NCI-H526 treated with DMSO at 0.1 percent for 48 hours (cell line): ENCODE measurements at regions not wholly inside any gene's neighbourhood (a gene's known extent, or its start where the extent isn't known, plus 50 kb on each side); places are given as distances from the start of the nearest gene placed in this dataset.

Experiments used
- DNase-seq: peaks from one replicate; lab custom pipeline; 2025; lab: John Stamatoyannopoulos, UW

DNA sequence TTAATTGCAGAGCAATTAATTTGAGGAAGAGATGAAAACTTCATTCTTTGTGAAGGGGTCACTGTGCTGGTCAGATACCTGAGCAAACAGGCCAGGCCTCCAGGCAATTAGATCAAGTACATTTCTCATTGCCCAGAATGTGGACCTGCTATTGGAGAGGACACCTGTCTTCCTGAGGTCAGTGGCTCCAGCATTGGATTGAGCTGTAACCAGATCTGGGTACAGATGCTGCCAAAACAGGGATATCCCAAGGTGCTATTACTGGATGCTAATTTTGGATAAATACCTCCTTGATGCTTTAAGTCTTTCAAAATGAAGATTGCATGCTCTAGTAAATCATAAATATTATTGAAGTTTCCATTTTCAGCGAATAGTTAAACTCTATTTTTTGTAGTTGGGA, 131.5 kb downstream of the FAM161A start:
- DNase-seq, result no peak

DNA sequence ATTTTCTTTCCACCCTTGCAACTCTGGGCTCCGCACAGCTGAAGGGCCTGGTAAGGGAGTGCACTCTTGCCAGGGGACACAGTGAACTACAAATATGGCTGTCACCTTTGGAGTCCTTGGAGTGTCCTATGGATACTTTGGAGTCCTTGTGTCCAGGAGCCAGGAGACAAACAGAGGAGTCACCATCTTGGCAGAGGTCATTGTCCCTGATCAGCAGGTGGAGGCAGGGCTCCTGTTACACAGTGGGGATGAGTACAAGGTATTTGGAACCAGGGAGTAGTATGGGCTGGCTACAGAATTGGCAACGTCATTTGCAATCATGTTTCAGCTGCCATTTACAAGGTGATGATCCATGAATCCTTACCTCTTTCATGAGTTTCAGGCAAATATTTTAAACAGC, 132.5 kb downstream of the FAM161A start:
- no peak for DNase-seq

DNA sequence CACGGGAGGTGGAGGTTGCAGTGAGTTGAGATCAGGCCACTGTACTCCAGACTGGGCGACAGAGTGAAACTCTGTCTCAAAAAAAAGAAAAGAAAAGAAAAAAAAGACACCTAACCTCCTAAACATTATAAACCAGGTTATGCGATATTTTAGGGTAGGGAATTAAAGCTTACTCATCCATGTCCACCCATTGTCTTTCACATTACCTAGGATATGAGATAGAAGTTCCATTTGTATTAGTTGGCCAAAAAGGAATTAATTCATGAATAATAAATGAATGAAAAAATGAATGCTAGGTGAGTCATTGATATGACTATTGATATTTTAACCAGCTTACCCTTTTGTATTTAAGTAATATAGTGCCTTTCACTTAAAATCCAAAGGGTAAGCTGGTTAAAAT, 132.9 kb downstream of the FAM161A start:
- DNase-seq, result no peak

DNA sequence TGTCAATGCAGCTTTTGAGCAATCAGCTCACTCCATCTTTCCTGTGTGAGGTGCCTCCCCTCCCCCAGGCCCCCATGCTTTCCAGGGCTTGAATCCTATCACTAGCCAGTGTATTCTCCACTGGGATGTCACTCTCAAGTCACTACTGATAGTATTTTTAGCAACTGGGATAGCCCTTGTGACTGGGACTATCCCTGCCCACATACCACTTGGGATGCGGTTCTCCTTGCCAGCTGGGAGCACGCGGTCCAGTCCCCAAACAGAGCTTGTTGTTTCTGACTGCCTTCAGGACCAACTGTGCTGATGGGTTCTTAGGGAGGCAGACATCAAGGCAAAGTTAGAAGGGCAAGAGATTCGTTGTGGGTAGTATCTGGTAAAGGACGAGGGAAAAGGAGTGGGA, 134.9 kb downstream of the FAM161A start:
- no peak for DNase-seq

DNA sequence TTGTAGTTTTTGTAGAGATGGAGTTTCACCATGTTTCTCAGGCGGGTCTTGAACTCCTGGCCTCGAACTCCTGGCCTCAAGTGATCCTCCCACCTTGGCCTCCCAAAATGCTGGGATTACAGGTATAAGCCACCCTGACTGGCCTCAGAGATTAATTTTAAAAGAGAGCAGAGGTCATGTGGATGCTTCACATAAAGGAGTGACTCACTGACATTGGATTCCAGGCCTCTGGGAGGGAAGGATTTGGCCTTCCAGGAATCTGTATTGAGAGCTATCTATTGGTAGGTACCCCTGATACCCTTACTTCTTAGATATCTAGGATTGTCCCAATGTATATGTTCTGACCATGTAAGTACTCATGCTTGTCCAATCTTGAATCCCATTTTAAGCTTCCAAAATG, 138.4 kb downstream of the FAM161A start:
- no peak for DNase-seq

DNA sequence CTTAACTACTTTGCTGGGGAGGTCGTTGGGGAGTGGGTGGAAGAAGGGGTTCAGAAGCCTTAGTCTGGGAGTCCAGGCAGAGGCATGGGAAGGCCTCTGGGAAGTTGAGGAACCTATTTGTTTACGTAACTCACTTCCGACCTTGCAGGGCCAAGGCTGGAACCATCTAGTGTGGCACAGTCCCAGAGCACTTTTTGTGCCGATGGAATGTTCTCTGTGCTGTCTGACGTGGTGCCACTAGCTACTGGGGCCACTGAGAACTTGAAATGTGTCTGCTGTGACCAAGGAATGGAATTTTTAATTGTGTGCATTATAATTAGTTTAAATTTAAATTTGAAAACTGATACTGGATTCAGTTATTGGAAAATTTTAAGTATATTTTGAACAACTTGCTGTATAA, 139.7 kb downstream of the FAM161A start:
- no peak for DNase-seq

DNA sequence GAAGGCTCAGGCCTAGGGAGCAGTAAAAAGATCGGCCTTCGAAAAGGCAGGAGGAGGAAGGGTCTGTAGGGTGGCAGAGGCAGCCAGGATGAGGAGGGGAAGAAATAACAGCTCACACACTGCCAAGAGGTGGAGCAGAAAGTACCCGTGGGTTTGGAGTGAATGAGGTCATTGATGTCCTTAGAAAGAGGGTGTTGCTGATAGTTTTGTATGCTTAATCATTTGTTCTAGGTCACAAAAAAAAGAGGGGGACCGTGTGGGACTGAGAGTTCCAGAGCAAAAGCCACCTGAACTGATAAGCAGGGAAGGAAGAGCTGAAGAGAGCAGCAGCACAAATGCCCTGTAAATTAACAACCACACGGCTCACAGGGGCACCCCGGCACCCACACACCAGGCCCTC, 140.4 kb downstream of the FAM161A start:
- DNase-seq, result no peak

DNA sequence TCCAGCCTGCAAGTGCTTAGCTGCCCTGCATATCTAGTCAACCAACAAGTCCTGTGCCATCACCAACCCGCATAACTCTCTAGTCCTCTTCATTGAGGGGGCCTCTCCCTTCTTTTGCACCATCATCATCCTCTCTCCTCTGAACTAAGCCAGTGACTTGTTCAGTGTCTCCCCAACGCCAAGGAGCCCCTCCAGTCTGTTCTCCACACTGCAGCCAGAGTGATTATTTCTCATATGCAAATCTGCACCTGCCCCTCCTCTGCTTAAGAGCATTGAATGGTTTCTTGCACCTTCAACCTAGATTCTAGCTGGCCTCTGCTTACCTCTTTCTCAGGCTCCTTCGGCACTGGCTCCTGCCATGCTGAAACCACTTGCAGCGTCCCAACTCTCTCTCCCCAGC, 141.8 kb downstream of the FAM161A start:
- no peak for DNase-seq

DNA sequence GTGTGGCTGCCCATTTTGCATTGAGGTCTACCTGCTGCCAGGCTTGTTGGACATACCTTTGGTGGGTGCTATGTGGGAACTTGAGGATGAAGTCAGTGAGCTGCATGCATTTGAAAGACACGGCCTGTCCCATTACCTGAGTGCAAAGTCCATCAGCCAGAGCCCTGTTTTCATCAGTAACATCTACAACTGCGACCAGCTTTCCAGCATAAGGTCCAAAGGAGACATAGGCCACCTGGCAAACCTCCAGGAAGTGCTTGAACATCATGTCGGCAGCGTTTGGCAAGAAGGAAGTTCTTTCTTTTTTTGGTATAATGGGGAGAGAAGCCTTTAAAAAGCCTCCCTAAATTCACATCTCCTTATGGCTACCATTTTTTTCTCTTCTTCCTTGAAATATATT, 143.1 kb downstream of the FAM161A start:
- DNase-seq, result no peak

DNA sequence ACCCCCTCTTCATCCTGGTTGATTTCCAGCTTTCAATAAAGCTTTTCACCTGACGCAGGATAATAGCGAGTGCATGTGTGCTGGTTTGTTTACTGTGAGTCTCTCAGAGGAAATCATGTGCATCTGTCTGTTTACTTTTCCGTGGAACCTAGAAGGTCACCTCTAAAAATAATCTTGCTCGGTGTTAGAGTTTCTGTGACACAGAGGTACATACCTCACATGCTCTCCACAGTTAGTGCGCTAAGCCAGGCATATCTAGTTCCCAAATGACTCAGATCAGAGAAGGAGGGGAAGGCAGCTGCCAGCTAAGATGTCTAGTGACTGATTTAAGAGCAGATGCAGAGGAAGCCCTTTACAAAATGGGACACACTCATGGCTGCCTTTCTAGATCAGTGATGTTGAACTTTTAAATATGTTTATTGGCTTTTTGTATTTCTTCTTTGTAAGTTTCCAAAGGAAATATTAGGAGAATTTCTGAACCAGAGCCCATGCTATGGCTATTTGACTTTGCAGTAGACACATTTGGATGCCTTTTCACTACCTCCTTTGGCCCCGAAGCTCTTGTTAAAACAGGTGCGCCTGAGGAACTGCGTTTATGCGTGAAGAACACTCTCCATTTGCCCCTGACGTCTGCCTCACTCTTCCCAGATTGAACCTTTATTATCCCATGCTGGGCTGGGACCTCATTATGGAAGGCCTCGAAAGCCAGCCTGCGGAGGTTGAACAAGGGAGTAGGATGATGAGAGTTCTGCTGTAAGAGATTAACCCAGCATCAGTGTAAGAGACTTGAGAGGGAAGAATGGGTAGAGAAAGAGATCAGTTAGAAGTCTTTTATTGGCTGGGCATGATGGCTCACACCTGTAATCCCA, 145.6 kb downstream of the FAM161A start:
- DNase-seq, result peak; percentile 30

DNA sequence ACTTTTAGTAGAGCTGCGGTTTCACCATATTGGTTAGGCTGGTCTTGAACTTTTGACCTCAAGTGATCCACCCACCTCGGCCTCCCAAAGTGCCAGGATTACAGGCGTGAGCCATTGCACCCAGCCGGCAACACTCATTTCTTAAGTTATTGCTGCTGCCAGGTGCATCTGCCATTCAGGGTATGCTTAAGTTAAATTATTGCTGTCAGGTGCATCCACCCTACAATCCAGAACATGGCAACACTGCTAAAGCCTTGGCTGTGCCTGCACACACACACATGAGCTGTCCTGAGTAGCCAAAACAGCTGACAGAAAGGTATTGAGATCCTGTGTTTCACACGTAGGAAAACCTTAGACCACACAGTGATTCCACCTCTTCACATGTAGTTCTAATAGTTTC, 148.2 kb downstream of the FAM161A start:
- DNase-seq, result no peak

DNA sequence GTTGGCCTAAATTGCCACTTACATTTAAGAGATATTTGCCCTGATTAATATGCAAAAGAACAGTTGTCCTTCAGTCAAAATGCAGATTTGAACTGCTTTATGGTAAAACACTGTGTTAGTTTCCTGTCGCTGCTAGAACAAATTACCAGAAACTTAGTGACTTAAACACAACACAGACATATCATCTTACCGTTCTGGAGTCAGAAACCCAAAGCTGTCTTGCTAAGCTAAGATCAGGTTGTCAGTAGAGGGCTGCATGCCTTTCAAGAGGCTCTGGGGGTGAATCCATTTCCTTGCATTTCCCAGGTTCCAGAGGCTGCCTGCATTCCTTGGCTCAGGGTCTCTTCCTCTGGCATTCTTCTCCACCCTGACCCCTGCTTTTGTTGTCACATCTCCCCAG, 149.5 kb downstream of the FAM161A start:
- DNase-seq, result no peak

DNA sequence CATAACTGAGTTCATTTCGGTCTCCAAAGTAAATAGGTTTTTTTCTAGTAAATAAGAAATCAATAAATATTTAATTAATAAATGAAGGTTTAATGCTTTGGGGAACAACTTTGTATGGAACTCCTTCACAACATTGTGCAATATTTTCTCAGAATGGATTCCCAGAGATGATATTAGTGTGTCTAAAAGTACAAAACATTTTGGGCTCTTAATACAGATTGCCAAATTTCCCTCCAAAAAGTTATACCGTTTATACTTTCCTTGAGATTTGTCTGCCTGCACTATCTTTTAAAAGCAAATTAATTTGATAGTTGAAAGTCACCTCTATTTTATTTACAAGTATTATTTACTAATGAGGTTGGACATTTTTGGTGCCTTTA, 151.8 kb downstream of the FAM161A start:
- no peak for DNase-seq

DNA sequence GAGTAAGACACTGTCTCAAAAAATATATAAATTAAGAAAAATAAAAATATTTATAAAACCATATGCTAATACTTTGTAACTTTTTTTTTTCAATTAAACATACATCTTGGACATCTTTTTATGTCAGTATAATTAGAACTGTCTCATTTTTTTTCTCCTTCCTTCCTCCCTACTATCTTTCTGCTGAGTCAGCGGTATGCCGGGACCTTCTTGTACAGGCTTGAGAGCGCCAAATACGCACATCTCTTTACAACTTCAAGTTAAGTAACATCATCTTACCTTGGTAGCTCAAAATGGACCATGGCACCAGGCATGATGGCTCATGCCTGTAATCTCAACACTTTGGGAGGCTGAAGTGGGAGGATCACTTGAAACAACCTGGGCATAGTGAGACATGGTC, 153.4 kb downstream of the FAM161A start:
- no peak for DNase-seq

DNA sequence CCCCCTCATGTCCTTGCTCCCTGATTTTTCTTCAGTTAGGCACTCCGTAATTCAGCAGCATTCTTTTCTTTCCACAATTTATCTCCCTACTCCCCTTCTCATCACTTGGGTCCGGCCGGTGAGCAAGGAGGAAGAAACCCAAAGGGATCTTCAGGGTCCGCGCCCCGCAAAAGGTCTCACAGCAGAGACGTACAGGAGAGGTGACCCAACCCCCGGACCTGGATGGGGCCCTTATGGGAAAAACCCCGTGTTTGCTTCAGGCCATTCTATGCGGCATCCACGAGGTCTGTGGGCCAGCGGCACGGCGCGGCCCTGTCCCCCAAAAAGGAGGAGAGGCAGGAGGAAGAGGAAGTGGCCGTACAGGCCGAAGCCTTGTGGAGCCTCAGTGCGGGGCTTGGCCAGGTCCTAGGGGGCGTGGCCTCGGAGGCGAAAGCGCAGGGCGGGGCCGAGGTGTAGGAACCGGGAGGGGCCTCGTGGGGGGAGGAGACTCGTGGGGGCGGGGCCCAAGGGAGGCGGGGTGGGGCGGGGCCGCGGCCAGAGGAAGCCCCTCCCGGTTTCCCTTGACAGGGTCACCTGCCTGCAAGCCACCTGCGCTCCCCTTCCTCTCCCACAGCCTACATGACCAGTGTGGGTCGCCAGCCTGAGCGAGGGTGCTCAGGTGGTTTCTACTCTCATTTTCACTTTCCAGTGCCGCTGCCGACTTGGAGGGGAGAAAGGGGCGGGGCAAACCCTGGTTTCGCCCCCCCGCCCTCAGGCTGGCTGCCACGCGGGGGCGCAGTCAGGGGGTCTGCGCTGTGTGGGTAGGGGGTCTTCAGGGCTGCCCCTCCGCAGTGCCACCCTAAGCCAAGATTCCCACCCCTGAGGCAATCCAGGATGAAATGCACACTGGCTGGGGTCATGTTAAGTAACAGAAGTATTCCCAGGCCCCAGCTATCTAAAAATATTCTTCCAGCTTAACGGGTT, 156.4 kb upstream of the XPO1 start:
- DNase-seq, result peak; percentile 63

DNA sequence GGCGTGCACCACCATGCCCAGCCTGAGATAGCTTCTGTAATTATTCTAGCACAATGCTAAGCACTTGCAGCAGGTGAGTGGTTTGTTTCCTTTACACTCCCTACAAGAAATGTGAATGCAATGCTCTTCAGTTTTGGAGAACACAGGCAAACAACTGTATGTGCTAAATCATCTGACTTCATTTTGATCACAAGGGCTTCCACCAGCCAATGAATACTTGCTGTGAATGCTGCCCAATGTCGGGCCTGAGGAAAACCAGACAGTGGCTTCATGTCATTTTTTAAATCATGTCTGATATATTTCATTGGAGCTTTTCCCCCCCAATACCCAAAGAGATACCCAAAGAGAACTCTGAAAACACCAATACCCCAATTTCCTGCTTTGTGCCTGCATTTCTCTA, 155.6 kb upstream of the XPO1 start:
- no peak for DNase-seq

DNA sequence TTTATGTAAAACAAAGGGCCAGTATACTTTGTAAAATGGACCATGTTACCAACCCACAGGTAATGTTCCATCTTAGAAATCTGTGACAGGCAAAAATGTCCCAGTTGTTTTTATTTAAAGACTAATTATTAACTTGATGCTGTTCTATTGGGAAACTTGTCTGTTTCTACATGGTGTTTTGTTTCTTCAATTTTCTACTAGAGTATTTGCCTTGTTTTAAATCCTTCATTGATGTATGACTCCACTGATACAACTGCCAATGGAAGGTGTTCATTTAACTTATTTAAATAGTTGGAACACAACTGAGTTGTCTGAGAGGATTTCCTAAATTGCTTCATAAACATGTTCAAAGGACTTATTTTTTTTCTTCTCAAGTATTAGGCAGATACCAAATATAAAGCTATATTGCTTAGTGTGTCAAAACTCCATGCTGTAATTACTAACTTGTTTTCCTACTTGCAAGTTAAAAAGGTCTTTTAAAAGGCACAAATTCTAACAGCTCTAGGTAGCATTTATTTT, 152.0 kb upstream of the XPO1 start:
- DNase-seq, result no peak

DNA sequence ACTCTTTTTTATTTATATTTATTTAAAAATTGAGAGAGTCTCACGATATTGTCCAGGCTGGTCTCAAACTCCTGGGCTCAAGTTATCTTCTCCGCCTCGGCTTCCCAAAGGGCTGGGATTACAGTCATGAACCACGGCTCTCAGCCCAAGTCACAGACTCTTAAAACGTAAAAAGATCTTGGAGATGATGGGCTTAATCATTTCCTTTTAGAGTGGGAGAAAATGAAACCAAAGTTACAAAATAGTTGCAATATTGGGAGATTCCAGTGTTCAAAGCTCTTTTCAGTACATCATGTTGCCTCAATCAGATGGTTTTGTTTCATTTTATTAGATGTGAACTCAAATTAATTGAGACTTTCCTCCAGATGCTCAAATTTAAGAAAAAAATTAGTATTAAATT, 151.4 kb upstream of the XPO1 start:
- DNase-seq, result no peak

DNA sequence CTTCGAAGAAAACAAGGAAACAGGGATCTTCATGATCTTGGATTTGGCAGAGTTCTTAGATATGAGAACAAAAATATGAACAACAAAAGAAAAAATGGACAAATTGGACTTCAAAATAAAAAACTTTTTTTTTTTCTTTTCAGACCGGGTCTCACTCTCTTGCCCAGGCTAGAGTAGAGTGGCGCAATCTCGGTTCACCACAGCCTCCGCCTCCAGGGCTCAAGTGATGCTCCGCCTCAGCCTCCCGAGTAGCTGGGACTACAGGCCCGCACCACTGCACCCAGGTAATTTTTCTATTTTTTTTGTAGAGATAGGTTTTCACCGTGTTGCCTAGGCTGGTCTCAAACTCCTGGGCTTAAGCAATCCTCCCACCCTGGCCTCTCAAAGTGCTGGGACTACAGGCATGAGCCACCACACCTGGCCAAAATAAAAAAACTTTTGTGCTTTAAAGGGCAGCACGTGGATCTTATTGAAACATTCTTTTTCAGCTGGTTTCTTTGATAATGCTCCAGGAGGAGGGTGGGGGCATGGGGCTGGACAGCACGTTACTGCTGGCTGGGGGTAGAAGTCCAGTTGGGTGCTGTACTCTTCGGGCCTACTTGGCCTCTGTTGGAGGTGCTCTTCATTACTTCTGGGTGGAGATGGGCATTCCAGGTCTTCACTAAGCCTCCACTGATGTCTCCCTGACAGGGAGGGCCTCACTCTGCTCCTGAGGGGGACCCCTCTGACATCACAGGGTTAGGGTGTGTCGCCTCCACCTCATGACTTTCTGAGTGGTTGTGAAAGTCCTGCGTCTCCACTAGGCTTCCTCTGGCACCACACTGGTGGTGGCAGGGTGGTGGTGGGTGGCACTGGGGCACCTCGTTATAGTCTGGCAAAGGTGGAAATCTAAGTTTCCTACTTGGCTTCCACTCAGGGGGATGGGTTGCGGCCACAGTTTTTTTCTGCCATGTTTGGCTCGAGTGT, 150.5 kb upstream of the XPO1 start:
- DNase-seq, result no peak

DNA sequence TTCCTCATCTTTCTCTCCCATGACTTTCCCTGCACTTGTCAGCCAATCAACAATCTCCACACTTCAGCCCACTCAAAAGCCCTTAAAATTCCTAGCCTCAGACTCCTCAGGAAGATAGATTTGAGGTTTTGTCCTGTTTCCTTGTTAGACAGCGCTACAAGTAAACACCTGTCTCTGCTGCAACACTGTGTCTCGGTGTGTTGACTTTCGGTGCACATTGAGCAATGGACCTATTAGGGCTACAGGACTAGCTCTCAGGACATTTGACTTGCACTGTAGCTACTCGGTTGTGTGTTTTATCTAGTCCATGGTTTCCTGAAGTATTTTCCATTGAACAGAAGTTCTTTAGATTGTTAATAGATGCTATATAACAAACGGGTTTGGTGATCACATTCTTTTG, 140.9 kb upstream of the XPO1 start:
- no peak for DNase-seq

DNA sequence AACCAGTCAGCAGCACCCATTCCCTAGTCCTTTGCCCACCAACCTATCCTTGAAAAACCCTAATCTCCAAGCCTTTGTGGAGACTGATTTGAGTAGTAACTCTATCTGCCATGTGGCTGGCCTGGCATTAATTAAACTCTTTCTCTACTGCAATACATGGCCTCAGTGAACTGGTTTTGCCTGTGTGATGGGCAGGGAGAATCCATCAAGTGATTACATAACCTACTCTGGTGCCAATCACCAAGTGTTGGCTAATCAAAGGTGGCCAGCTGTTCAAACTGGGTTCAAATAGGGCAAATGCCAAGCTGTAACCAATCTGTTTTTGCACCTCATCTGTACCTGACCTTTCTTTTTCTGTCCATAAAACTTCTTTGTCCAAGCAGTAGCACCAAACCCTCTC, 139.8 kb upstream of the XPO1 start:
- no peak for DNase-seq

DNA sequence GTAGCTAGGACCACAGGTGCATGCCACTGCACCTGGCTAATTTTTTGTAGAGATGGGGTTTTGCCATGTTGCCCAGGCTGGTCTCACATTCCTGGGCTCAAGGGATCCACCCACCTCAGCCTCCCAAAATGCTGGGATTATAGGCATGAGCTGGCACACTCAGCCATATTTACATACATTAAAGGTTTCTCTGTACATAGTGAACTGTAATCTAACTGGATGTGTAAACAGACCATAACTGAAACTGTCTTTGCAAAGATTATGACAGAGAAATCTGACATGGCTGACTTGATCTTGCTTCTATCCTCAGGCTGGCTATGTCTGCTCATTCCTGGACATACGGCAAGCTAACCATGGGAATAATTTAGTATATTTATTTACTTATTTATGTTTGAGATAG, 139.2 kb upstream of the XPO1 start:
- no peak for DNase-seq
